HS-27A (cell line): ENCODE measurements at regions not wholly inside any gene's neighbourhood (a gene's known extent, or its start where the extent isn't known, plus 50 kb on each side); places are given as distances from the start of the nearest gene placed in this dataset.
"Not testable (repeated sequence)": the region's sequence is repeated elsewhere in the genome, so short reads cannot be mapped to it uniquely, and the experiment has no call there.

Source experiments
- DNase-seq: peaks from one replicate; pipeline ENCODE4 v3.0.0-alpha.2; 2012; ENCODE audit warnings: low read depth, missing footprints

- not testable (repeated sequence) for DNase-seq
These were observed 780.6 kb downstream of the SLITRK1 start for GRCh38 chr13:83101574-83102247.

GRCh38 chr13:83100237-83100636 is 782.0 kb downstream of the SLITRK1 start:
- DNase-seq: no peak

- DNase-seq: no peak
These were observed 793.4 kb downstream of the SLITRK1 start for GRCh38 chr13:83088858-83089257.

GRCh38 chr13:83086948-83087347 is 795.3 kb downstream of the SLITRK1 start:
- DNase-seq: no peak

DNA sequence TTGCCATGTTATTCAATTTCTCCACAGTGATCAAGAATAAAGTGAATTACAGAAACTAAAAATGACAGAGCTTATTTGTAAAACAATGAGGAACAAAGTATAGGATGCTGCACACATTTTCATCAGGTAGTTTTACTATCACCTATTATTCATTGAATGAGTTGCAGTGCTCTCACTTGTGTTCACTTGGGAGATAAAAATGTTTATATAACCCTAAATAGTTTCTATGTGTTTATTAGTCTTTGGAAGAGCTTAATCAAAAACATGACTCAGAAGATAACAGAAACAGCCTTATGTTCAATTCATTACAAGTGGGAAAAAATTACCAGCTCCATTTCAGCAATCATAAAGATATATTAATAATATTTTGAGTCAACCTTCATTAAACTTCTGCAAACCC is 796.2 kb downstream of the SLITRK1 start:
- DNase-seq: no peak

- no peak for DNase-seq
These were observed 796.9 kb downstream of the SLITRK1 start for GRCh38 chr13:83085186-83085900.

GRCh38 chr13:83077499-83077898 is 804.8 kb downstream of the SLITRK1 start:
- no peak for DNase-seq

- not testable (repeated sequence) for DNase-seq
These were observed 808.3 kb downstream of the SLITRK1 start for GRCh38 chr13:83073930-83074329.

GRCh38 chr13:83065108-83065507 is 817.2 kb downstream of the SLITRK1 start:
- DNase-seq: no peak

DNA sequence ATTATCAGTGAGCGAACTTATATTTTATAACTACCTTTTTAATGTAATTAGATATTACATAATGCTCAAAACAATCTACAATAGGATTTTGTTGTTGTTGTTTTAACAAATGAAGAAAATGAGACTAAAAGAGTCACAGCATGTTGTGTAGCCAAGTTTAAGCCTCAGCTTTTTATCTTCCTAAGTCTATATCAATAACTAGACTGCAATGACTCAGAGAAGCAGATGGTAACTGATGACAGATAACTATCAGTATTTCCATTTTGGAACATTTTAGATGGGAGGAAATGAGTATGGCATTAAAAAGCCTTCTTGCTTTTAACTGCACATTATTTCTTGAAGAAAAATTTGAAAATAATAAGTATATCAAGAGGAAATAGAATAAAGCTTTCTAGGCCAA is 825.2 kb downstream of the SLITRK1 start:
- DNase-seq: no peak

- DNase-seq: no peak
These were observed 826.0 kb downstream of the SLITRK1 start for GRCh38 chr13:83056269-83056668.

GRCh38 chr13:83048419-83048818 is 833.9 kb downstream of the SLITRK1 start:
- no peak for DNase-seq

DNA sequence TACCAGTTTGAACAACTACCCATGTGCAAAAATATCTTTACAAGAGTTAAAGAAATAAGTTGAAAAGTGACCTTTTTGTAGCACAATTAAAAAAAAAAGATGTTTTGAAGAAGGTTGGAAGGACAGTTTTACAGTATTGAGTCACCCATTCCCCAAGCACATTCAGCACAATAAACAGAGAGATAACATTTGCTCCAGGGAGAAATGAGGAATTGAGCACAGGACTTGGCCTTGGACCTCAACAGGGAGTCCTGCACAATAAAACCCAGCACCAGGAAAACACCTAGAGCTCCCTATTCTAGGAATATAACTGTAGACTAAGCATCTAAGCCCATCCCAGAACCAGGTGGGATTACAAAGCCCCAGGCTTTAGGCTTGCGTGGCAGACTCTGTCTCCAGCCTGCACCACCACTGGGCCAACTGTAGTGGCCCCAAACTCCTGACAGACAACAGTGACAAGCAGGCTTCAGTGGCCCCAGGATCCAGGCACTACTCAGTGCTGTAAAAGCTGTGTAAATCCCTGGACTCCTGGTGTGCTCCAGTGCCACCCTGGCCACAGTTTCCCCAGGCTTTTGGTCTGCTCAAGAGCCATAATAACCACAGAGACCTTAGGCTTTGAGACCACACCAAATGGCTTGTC is 857.2 kb downstream of the SLITRK1 start:
- DNase-seq: no peak

- no peak for DNase-seq
These were observed 858.0 kb downstream of the SLITRK1 start for GRCh38 chr13:83024232-83024631.

GRCh38 chr13:83019986-83020385 is 862.3 kb downstream of the SLITRK1 start:
- DNase-seq: no peak

DNA sequence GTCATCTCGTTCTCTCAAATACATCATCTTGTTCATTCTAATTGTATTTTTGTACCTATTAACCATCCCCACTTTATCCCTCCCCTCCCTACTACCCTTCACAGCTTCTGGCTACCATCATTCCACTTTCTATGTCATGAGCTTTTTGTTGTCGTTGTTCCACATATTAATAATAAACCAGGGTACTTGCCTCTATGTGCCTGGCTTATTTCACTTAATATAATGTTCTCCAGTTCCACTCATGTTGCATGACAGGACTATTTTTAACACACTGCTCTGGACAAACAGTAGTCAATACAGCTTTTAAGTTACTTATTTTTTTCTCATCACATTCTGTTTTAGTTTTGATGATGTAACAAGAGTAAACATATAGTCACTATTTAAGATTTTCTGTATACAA is 872.3 kb downstream of the SLITRK1 start:
- DNase-seq: no peak

GRCh38 chr13:83008212-83008929 is 873.9 kb downstream of the SLITRK1 start:
- no peak for DNase-seq

DNA sequence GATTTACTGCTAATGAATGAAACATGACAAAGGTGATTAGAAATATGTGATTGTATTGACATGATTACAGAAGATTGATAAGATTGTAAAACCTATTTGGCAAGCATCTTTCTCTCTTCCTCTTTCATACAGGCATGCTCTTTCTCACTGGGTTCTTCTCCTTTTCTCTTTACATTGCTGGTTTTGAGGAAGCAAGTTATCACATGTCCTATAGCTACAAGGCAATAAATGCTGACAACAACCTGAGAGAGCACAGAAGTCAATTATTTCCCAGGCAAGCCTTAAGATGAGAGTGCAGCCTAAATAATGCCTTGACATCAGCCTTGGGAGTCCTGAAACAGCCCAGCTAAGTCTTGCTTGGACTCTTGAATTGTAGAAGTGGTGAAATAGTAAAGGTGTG is 875.0 kb downstream of the SLITRK1 start:
- no peak for DNase-seq

- DNase-seq: no peak
These were observed 879.1 kb downstream of the SLITRK1 start for GRCh38 chr13:83003185-83003584.

DNA sequence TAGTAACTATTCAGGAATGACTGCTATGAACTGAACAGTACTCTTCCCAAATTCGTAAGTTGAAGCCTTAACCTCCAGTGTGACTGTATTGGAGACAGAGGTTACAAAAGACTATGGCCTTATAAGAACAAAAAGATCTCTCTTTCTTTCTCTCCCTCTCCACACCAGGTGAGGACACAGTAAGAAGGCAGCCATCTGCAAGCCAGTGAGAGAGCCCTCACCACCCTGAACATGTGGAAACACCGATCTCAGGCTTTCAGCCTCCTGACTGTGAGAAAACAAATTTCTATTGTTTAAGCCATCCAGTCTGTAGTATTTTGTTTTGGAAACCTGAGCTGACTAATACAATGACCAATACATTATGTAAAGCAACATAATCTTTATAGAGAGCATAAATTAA is 888.9 kb downstream of the SLITRK1 start:
- no peak for DNase-seq

- no peak for DNase-seq
These were observed 905.8 kb downstream of the SLITRK1 start for GRCh38 chr13:82976499-82976898.

DNA sequence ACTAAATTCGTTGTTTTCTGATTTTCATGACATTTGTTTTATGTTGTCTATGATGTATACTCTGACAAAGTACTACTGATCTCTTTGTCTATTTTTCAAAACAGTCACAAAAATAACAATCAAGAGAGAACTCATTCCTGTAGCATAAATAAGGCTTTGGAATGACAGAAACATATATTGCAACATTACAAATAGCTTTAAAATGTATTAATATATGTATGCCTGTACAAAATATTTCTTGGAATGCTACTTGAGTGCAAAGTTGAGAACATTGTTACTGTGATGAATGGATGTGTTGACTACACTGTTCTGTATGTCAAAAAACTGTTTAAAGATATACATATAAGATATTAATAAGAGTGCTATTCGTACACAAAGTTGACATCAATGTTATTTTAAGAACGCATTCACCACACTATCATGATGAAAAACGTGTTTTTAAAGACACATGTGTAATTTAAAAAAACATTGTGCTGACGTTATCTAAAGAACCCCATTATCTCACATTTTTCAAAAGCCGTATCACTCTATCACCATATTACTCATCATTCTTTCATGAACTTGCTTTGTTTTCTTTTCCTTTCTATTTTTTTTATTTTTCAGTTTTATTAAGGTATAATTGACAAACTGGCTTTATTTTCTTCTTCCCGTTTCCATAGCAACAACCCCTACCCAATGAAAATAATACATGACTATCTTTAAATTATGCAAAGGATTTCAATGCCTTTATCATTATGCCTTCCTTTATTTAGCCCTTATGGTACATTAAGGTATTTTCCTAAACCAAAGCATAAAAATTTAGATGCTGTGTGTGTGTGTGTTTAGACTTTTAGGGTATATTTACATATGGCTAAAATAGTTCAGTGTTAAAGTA is 918.8 kb downstream of the SLITRK1 start:
- DNase-seq: no peak
